ENCODE measurements at regions not wholly inside any gene's neighbourhood (a gene's known extent, or its start where the extent isn't known, plus 50 kb on each side); places are given as distances from the start of the nearest gene placed in this dataset.
A peak's percentile ranks its signal among the peaks of the same experiment; 100 is the strongest.

DNA sequence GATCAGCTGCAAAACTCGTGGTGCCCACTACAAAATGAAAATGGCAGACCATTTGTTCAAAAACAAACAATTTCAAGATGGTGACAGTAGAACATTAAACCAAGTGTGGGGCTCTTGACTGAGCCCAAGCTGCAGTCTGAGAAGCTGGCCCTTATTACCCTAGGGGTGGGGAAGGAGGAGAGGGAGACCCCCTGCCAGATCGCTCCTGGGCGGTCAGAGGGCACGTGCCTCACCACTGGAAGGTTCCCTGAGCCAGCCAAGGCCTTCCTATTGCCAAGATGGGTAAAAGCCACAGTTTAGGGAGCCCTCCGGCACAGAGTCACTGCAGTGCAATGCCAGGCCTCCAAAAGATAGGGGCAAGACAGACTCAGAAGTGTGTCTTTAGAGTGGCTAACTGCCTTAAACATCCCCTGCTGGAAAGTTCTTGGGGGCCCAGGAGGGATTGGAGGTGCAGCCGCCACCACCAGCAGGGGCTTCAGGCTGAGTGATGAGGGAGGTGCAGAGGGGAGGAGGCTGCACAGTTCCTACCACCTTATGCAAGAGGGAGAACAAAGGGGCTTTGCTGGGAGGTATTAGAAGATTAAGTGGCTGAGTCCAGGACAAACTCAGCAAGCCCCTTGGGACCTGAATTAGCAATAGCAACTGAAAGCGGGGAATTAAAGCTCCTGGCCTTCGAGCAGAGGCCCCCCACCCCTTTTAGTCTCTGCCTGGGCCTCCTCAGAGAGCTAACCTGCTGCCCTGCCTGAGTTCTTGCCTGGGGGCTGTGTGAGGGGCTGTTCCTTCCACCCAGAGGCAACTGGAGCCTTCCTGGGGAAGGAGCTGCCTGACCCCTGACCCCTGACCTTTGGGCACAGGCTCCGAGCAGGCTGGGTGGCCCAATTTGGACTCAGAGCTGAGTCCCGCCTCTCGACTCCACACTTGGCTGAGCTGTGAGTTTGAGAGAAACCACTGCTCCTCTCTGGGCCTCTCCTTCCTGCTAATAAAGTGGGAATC, 88.4 kb downstream of the VEGFA start (continued):
- TF ChIP-seq, protein P1, sequence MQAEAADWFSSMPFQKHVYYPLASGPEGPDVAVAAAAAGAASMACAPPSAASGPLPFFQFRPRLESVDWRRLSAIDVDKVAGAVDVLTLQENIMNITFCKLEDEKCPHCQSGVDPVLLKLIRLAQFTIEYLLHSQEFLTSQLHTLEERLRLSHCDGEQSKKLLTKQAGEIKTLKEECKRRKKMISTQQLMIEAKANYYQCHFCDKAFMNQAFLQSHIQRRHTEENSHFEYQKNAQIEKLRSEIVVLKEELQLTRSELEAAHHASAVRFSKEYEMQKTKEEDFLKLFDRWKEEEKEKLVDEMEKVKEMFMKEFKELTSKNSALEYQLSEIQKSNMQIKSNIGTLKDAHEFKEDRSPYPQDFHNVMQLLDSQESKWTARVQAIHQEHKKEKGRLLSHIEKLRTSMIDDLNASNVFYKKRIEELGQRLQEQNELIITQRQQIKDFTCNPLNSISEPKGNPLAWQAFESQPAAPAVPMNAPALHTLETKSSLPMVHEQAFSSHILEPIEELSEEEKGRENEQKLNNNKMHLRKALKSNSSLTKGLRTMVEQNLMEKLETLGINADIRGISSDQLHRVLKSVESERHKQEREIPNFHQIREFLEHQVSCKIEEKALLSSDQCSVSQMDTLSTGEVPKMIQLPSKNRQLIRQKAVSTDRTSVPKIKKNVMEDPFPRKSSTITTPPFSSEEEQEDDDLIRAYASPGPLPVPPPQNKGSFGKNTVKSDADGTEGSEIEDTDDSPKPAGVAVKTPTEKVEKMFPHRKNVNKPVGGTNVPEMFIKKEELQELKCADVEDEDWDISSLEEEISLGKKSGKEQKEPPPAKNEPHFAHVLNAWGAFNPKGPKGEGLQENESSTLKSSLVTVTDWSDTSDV (CRISPR knock-in tag; IDR thresholded peaks at IDR 0.05): 0 out of 2 replicates have a peak, but pooled peaks have one; percentile 20
- TF ChIP-seq ZNF777 (CRISPR knock-in tag; IDR thresholded peaks at IDR 0.05) (no peak), SETDB1 (CRISPR knock-in tag; IDR thresholded peaks at IDR 0.05; ENCODE audit: borderline replicate concordance) (no peak), SP2 (CRISPR knock-in tag; IDR thresholded peaks at IDR 0.05) (no peak), ZNF652 (CRISPR knock-in tag; IDR thresholded peaks at IDR 0.05; ENCODE audit: borderline replicate concordance, low read depth) (no peak), SIN3A (IDR thresholded peaks at IDR 0.05; ENCODE audit: borderline replicate concordance, low read depth, low read length) (no peak), BCL6 (CRISPR knock-in tag; IDR thresholded peaks at IDR 0.05) (no peak), ZNF567 (CRISPR knock-in tag; IDR thresholded peaks at IDR 0.05; ENCODE audit: borderline replicate concordance) (no peak), ZNF263 (CRISPR knock-in tag; IDR thresholded peaks at IDR 0.05) (0 out of 2 replicates have a peak, but pooled peaks have one; percentile 29), ZNF24 (IDR thresholded peaks at IDR 0.05) (no peak), ZFP36L1 (CRISPR knock-in tag; IDR thresholded peaks at IDR 0.05) (no peak), NRL (CRISPR knock-in tag; IDR thresholded peaks at IDR 0.05; ENCODE audit: borderline replicate concordance) (0 out of 2 replicates have a peak, but pooled peaks have one; percentile 50), NFATC3 (CRISPR knock-in tag; IDR thresholded peaks at IDR 0.05) (no peak), KAT2B (IDR thresholded peaks at IDR 0.05; ENCODE audit: borderline replicate concordance, low read depth, low read length) (no peak), TOPORS (CRISPR knock-in tag; IDR thresholded peaks at IDR 0.05) (no peak), HES4 (CRISPR knock-in tag; IDR thresholded peaks at IDR 0.05; ENCODE audit: borderline replicate concordance) (no peak), ZNF530 (CRISPR knock-in tag; IDR thresholded peaks at IDR 0.05; ENCODE audit: low read depth) (no peak), ZNF589 (CRISPR knock-in tag; conservative IDR thresholded peaks at IDR 0.05) (no peak), POLR2AphosphoS5 (IDR thresholded peaks at IDR 0.05; ENCODE audit: low read depth, low read length) (no peak), GATAD1 (CRISPR knock-in tag; IDR thresholded peaks at IDR 0.05) (no peak), TEAD2 (CRISPR knock-in tag; IDR thresholded peaks at IDR 0.05) (no peak), KDM5B (CRISPR knock-in tag; IDR thresholded peaks at IDR 0.05; ENCODE audit: borderline replicate concordance) (no peak)
- TF ChIP-seq, protein P2, sequence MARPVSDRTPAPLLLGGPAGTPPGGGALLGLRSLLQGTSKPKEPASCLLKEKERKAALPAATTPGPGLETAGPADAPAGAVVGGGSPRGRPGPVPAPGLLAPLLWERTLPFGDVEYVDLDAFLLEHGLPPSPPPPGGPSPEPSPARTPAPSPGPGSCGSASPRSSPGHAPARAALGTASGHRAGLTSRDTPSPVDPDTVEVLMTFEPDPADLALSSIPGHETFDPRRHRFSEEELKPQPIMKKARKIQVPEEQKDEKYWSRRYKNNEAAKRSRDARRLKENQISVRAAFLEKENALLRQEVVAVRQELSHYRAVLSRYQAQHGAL (CRISPR knock-in tag; IDR thresholded peaks at IDR 0.05; ENCODE audit: not compliant biosample characterization): no peak
- TF ChIP-seq, protein P3, sequence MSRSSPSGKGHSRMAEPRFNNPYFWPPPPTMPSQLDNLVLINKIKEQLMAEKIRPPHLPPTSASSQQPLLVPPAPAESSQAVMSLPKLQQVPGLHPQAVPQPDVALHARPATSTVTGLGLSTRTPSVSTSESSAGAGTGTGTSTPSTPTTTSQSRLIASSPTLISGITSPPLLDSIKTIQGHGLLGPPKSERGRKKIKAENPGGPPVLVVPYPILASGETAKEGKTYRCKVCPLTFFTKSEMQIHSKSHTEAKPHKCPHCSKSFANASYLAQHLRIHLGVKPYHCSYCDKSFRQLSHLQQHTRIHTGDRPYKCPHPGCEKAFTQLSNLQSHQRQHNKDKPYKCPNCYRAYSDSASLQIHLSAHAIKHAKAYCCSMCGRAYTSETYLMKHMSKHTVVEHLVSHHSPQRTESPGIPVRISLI (CRISPR knock-in tag; IDR thresholded peaks at IDR 0.05; ENCODE audit: borderline replicate concordance): no peak
- TF ChIP-seq, protein P4, sequence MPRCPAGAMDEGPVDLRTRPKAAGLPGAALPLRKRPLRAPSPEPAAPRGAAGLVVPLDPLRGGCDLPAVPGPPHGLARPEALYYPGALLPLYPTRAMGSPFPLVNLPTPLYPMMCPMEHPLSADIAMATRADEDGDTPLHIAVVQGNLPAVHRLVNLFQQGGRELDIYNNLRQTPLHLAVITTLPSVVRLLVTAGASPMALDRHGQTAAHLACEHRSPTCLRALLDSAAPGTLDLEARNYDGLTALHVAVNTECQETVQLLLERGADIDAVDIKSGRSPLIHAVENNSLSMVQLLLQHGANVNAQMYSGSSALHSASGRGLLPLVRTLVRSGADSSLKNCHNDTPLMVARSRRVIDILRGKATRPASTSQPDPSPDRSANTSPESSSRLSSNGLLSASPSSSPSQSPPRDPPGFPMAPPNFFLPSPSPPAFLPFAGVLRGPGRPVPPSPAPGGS (CRISPR knock-in tag; IDR thresholded peaks at IDR 0.05): no peak
